ENCODE measurements at regions not wholly inside any gene's neighbourhood (a gene's known extent, or its start where the extent isn't known, plus 50 kb on each side); places are given as distances from the start of the nearest gene placed in this dataset.

- no peaks in the 10 kb centered on the region for H3K9me3 ChIP-seq
- no peaks in the 10 kb centered on the region for H3K36me3 ChIP-seq
- no peak overlapping the region for H3K4me3 ChIP-seq
- no peaks in the 10 kb centered on the region for H3K27me3 ChIP-seq (replicated peaks; ENCODE audit: insufficient read depth)
- no peak for ATAC-seq (ENCODE audit: insufficient number of reproducible peaks, low FRiP score, low read depth)
- no peak for TF ChIP-seq CTCF (IDR thresholded peaks at IDR 0.05)
- H3K4me1 ChIP-seq (ENCODE audit: control insufficient read depth in 1 of 2, low read depth in 2 of 2): no peaks in the 10 kb centered on the region
- no peak for DNase-seq (ENCODE audit: low spot score)
- no peak overlapping the region for H3K27ac ChIP-seq
Observed at GRCh38 chr15:26442680-26443079, 330.2 kb downstream of the GABRB3 start.

- H3K27me3 ChIP-seq (replicated peaks; ENCODE audit: insufficient read depth): no peaks in the 10 kb centered on the region
- no peaks in the 10 kb centered on the region for H3K36me3 ChIP-seq
- no peak overlapping the region for H3K4me3 ChIP-seq
- no peak for ATAC-seq (ENCODE audit: insufficient number of reproducible peaks, low FRiP score, low read depth)
- no peaks in the 10 kb centered on the region for H3K9me3 ChIP-seq
- no peaks in the 10 kb centered on the region for H3K4me1 ChIP-seq (ENCODE audit: control insufficient read depth in 1 of 2, low read depth in 2 of 2)
- no peak for DNase-seq (ENCODE audit: low spot score)
- TF ChIP-seq CTCF (IDR thresholded peaks at IDR 0.05): no peak
- no peak overlapping the region for H3K27ac ChIP-seq
Observed at GRCh38 chr15:26439681-26440080, 333.2 kb downstream of the GABRB3 start.

- Histone ChIP-seq H3K4me1 (ENCODE audit: control insufficient read depth in 1 of 2, low read depth in 2 of 2) (no peaks in the 10 kb centered on the region), H3K9me3 (no peaks in the 10 kb centered on the region), H3K27me3 (replicated peaks; ENCODE audit: insufficient read depth) (no peaks in the 10 kb centered on the region), H3K36me3 (no peaks in the 10 kb centered on the region), H3K27ac (no peak overlapping the region), H3K4me3 (no peak overlapping the region)
- no peak for TF ChIP-seq CTCF (IDR thresholded peaks at IDR 0.05)
- ATAC-seq (ENCODE audit: insufficient number of reproducible peaks, low FRiP score, low read depth): no peak
- DNase-seq (ENCODE audit: low spot score): no peak
Observed at GRCh38 chr15:26438718-26439117, 334.1 kb downstream of the GABRB3 start.

- no peak for DNase-seq (ENCODE audit: low spot score)
- no peak overlapping the region for H3K4me3 ChIP-seq
- H3K9me3 ChIP-seq: no peaks in the 10 kb centered on the region
- H3K27me3 ChIP-seq (replicated peaks; ENCODE audit: insufficient read depth): no peaks in the 10 kb centered on the region
- H3K27ac ChIP-seq: no peak overlapping the region
- TF ChIP-seq CTCF (IDR thresholded peaks at IDR 0.05): no peak
- no peaks in the 10 kb centered on the region for H3K4me1 ChIP-seq (ENCODE audit: control insufficient read depth in 1 of 2, low read depth in 2 of 2)
- no peak for ATAC-seq (ENCODE audit: insufficient number of reproducible peaks, low FRiP score, low read depth)
- no peaks in the 10 kb centered on the region for H3K36me3 ChIP-seq
Observed at GRCh38 chr15:26438316-26438715, 334.6 kb downstream of the GABRB3 start.

- Histone ChIP-seq H3K4me1 (ENCODE audit: control insufficient read depth in 1 of 2, low read depth in 2 of 2) (no peaks in the 10 kb centered on the region), H3K27ac (no peak overlapping the region), H3K9me3 (no peaks in the 10 kb centered on the region), H3K27me3 (replicated peaks; ENCODE audit: insufficient read depth) (no peaks in the 10 kb centered on the region), H3K36me3 (no peaks in the 10 kb centered on the region), H3K4me3 (no peak overlapping the region)
- no peak for DNase-seq (ENCODE audit: low spot score)
- no peak for ATAC-seq (ENCODE audit: insufficient number of reproducible peaks, low FRiP score, low read depth)
- TF ChIP-seq CTCF (IDR thresholded peaks at IDR 0.05): no peak
Observed at GRCh38 chr15:26433818-26434217, 339.0 kb downstream of the GABRB3 start.

All from thoracic aorta (tissue), 2 donors.